ENCODE measurements at regions not wholly inside any gene's neighbourhood (a gene's known extent, or its start where the extent isn't known, plus 50 kb on each side); places are given as distances from the start of the nearest gene placed in this dataset.

DNA sequence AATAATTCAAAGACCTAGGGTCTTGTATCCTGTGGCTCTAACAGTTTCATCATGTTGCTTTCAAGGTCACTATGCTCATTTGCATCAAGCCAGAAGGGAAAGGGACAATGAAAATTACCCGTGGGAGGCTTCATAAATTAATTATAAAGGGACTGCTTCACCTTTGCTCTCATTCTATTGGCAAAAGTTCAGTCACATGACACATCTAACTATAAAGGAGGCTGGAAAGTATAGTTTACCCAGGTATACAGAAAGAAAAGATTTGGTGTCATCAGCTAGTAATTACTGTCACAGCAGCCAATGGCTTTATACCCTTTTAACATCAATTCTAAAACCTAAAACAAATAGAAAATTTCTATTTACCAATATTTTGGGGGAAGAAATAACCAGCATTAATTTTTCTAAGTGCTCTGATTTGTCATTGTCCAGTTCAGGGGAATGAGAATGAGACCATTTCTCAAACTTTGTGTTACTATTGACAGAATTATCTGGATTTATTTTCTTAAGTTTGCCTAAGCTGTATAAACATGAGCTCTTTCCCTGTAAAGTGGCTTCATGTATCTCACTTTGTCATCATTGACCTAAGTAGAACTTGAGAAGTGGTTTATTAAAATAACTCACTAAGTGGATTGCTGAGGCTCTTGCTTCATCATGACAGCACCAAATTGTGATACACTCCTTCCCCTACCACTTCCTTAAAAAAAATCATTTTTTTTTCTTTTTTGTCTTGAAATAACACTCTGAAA, 257.7 kb upstream of the PEX5L start:
- CTCF ChIA-PET = no interaction called here

GRCh38 chr3:180295811-180296210, 259.1 kb upstream of the PEX5L start:
- TF ChIP-seq, protein P1, sequence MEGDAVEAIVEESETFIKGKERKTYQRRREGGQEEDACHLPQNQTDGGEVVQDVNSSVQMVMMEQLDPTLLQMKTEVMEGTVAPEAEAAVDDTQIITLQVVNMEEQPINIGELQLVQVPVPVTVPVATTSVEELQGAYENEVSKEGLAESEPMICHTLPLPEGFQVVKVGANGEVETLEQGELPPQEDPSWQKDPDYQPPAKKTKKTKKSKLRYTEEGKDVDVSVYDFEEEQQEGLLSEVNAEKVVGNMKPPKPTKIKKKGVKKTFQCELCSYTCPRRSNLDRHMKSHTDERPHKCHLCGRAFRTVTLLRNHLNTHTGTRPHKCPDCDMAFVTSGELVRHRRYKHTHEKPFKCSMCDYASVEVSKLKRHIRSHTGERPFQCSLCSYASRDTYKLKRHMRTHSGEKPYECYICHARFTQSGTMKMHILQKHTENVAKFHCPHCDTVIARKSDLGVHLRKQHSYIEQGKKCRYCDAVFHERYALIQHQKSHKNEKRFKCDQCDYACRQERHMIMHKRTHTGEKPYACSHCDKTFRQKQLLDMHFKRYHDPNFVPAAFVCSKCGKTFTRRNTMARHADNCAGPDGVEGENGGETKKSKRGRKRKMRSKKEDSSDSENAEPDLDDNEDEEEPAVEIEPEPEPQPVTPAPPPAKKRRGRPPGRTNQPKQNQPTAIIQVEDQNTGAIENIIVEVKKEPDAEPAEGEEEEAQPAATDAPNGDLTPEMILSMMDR (conservative IDR thresholded peaks at IDR 0.05; ENCODE audit: low read depth) = no peak
- POLR2A ChIA-PET (ENCODE audit: low non-redundant PET) = no interaction called here
- CTCF ChIA-PET = interaction anchor here (0.7 kb wide), 1 partner anchor 97 kb away, joined by 3 read pairs; no protein-coding TSS in a partner anchor
- no peak for DNase-seq (ENCODE audit: low spot score)
- H3K27ac ChIP-seq = no peak overlapping the region

More for the DNA sequence above, 257.7 kb upstream of the PEX5L start:
- TF ChIP-seq, protein P1 (conservative IDR thresholded peaks at IDR 0.05; ENCODE audit: low read depth) = no peak
- no peak overlapping the region for H3K27ac ChIP-seq
- no peak for DNase-seq (ENCODE audit: low spot score)
- POLR2A ChIA-PET (ENCODE audit: low non-redundant PET) = no interaction called here

DNA sequence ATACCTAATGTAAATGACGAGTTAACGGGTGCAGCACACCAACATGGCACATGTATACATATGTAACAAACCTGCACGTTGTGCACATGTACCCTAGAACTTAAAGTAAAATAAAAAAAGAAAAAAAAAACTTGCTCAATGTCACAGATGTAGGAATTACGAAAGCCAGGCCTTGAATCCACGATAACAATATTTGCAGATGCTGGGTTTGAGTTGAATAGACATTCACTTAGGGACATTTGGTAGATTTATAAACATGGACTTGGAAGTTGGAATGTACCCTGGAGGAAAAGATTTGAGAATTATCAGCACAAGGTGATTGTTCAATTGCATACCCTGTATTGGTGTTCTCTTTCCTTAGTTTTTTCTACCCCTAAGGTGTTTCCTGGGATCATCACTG, 260.2 kb upstream of the PEX5L start:
- ChIA-PET CTCF (no interaction called here), POLR2A (ENCODE audit: low non-redundant PET) (no interaction called here)
- DNase-seq (ENCODE audit: low spot score) = no peak
- TF ChIP-seq, protein P1 (conservative IDR thresholded peaks at IDR 0.05; ENCODE audit: low read depth) = no peak
- no peak overlapping the region for H3K27ac ChIP-seq

- TF ChIP-seq, protein P1 (conservative IDR thresholded peaks at IDR 0.05; ENCODE audit: low read depth) = no peak
- CTCF ChIA-PET = no interaction called here
- DNase-seq (ENCODE audit: low spot score) = no peak
- H3K27ac ChIP-seq = no peak overlapping the region
- POLR2A ChIA-PET (ENCODE audit: low non-redundant PET) = no interaction called here
Observed at GRCh38 chr3:180306155-180306554, 269.4 kb upstream of the PEX5L start.

GRCh38 chr3:180306691-180307090, 270.0 kb upstream of the PEX5L start:
- CTCF ChIA-PET = no interaction called here
- POLR2A ChIA-PET (ENCODE audit: low non-redundant PET) = no interaction called here
- TF ChIP-seq, protein P1 (conservative IDR thresholded peaks at IDR 0.05; ENCODE audit: low read depth) = no peak
- DNase-seq (ENCODE audit: low spot score) = peak; percentile 45
- H3K27ac ChIP-seq = no peak overlapping the region

DNA sequence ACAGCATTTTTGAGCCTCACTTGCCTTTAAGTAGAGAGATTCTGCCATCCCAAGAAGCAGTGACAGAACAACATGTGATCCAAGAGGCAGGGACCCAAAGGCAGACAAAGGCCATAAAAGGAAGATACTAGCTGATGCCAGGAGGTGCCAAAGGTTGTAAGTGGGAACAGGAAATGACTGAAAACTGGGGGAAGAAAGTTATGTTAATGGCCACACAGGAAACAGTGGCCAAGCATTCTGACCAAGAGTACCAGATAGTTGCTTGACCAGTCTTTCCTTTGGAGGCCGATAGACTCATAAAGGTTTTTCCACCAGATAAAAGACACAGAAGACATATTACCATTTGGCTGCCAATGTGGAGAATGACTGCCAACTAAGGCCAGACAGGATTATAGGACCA, 274.5 kb upstream of the PEX5L start:
- TF ChIP-seq, protein P1 (conservative IDR thresholded peaks at IDR 0.05; ENCODE audit: low read depth) = no peak
- ChIA-PET POLR2A (ENCODE audit: low non-redundant PET) (no interaction called here), CTCF (no interaction called here)
- H3K27ac ChIP-seq = no peak overlapping the region
- DNase-seq (ENCODE audit: low spot score) = no peak
